Liver (tissue), 3 donors: ENCODE measurements at regions not wholly inside any gene's neighbourhood (a gene's known extent, or its start where the extent isn't known, plus 50 kb on each side); places are given as distances from the start of the nearest gene placed in this dataset.

Source experiments
- GABPA ChIP-seq, 2 donors: IDR thresholded peaks in 1 of 2; conservative IDR thresholded peaks in 1 of 2; 2 replicates each; pipeline ENCODE4 v1.6.1; 2016; ENCODE audit warnings: antibody characterized with exemption in 2 of 2, mild to moderate bottlenecking in 1 of 2, moderate library complexity in 1 of 2
- RAD21 ChIP-seq, 2 donors: IDR thresholded peaks; 2 replicates each; pipeline ENCODE4 v1.6.1; 2016; ENCODE audit warnings: antibody characterized with exemption in 2 of 2, mild to moderate bottlenecking in 2 of 2
- TF ChIP-seq, protein P1 (sequence below): fragments of 150-350 bp; IDR thresholded peaks from 2 replicates; pipeline ENCODE4 v1.5.1; 2017; ENCODE audit warnings: improper control_type of control experiment, low read depth, low read length; ENCODE audit not compliant: missing input control
- TF ChIP-seq, protein P2 (sequence below): IDR thresholded peaks from 2 replicates; pipeline ENCODE4 v1.6.1; 2016; ENCODE audit warnings: antibody characterized with exemption
- TF ChIP-seq, protein P3 (sequence below): IDR thresholded peaks from 2 replicates; pipeline ENCODE4 v1.6.1; 2016; ENCODE audit warnings: antibody characterized with exemption, mild to moderate bottlenecking
- TF ChIP-seq, protein P4 (sequence below): IDR thresholded peaks from 2 replicates; pipeline ENCODE4 v1.6.1; 2016; ENCODE audit warnings: antibody characterized with exemption
- donor health status: healthy.
- donor health status: healthy.

DNA sequence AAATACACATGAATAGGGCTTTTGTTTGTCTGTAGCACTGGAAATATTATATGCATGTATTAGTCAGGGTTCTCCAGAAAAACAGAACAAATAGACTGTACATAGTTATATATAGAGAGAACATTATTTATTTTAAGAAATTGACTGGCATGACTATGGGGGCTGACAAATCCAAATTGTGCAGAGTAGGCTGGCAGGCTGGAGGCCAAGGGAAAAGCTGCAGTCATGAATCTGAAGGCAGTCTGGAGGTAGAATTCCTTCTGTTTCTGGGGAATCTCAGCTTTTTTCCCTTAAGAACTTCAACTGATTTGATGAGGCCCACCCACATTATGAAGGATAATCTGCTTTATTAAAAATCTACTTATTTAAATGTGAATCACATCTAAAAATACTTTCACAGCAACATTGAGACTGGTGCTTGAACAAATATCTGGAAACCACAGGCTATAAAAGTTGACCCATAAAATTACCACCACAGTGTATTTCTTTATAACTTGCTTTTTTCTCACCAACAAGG lies 344.2 kb upstream of the KIAA1217 start:
- TF ChIP-seq, protein P1, sequence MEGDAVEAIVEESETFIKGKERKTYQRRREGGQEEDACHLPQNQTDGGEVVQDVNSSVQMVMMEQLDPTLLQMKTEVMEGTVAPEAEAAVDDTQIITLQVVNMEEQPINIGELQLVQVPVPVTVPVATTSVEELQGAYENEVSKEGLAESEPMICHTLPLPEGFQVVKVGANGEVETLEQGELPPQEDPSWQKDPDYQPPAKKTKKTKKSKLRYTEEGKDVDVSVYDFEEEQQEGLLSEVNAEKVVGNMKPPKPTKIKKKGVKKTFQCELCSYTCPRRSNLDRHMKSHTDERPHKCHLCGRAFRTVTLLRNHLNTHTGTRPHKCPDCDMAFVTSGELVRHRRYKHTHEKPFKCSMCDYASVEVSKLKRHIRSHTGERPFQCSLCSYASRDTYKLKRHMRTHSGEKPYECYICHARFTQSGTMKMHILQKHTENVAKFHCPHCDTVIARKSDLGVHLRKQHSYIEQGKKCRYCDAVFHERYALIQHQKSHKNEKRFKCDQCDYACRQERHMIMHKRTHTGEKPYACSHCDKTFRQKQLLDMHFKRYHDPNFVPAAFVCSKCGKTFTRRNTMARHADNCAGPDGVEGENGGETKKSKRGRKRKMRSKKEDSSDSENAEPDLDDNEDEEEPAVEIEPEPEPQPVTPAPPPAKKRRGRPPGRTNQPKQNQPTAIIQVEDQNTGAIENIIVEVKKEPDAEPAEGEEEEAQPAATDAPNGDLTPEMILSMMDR = no peak
- TF ChIP-seq GABPA (IDR thresholded peaks at IDR 0.05 in 1 of 2, conservative IDR thresholded peaks at IDR 0.05 in 1 of 2) (no peak), RAD21 (IDR thresholded peaks at IDR 0.05) (no peak)
- TF ChIP-seq, protein P2, sequence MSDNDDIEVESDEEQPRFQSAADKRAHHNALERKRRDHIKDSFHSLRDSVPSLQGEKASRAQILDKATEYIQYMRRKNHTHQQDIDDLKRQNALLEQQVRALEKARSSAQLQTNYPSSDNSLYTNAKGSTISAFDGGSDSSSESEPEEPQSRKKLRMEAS = no peak
- TF ChIP-seq, protein P3, sequence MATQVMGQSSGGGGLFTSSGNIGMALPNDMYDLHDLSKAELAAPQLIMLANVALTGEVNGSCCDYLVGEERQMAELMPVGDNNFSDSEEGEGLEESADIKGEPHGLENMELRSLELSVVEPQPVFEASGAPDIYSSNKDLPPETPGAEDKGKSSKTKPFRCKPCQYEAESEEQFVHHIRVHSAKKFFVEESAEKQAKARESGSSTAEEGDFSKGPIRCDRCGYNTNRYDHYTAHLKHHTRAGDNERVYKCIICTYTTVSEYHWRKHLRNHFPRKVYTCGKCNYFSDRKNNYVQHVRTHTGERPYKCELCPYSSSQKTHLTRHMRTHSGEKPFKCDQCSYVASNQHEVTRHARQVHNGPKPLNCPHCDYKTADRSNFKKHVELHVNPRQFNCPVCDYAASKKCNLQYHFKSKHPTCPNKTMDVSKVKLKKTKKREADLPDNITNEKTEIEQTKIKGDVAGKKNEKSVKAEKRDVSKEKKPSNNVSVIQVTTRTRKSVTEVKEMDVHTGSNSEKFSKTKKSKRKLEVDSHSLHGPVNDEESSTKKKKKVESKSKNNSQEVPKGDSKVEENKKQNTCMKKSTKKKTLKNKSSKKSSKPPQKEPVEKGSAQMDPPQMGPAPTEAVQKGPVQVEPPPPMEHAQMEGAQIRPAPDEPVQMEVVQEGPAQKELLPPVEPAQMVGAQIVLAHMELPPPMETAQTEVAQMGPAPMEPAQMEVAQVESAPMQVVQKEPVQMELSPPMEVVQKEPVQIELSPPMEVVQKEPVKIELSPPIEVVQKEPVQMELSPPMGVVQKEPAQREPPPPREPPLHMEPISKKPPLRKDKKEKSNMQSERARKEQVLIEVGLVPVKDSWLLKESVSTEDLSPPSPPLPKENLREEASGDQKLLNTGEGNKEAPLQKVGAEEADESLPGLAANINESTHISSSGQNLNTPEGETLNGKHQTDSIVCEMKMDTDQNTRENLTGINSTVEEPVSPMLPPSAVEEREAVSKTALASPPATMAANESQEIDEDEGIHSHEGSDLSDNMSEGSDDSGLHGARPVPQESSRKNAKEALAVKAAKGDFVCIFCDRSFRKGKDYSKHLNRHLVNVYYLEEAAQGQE = no peak
- TF ChIP-seq, protein P4, sequence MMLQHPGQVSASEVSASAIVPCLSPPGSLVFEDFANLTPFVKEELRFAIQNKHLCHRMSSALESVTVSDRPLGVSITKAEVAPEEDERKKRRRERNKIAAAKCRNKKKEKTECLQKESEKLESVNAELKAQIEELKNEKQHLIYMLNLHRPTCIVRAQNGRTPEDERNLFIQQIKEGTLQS = no peak
